Aorta (tissue), 5 donors: ENCODE measurements at regions not wholly inside any gene's neighbourhood (a gene's known extent, or its start where the extent isn't known, plus 50 kb on each side); places are given as distances from the start of the nearest gene placed in this dataset.

ENCODE experiments used
- ATAC-seq: fragments of 200-7000 bp; cut with Tn5 transposase; one replicate; pipeline ENCODE4 v1.9.1; 2022; ENCODE audit warnings: moderate library complexity; ENCODE audit not compliant: low FRiP score
- DNase-seq, 2 donors: peaks; one replicate each; pipeline ENCODE4 v3.0.0-alpha.2; 2020
- H3K27ac ChIP-seq, 2 donors: one replicate each; pipeline ENCODE4 v1.5.1; 2013; ENCODE audit warnings: low read length in 2 of 2, mild to moderate bottlenecking in 2 of 2, moderate library complexity in 2 of 2, control low read depth in 1 of 2, inconsistent platforms in 1 of 2, low read depth in 1 of 2
- H3K27me3 ChIP-seq, 2 donors: one replicate each; pipeline ENCODE4 v1.6.1; 2013; ENCODE audit warnings: control low read depth in 1 of 2, low read length in 1 of 2, mild to moderate bottlenecking in 1 of 2, moderate library complexity in 1 of 2; ENCODE audit not compliant: insufficient read depth in 2 of 2, control insufficient read depth in 1 of 2
- H3K36me3 ChIP-seq, 2 donors: one replicate each; pipeline ENCODE4 v1.6.1; 2013; ENCODE audit warnings: control low read depth in 1 of 2, low read length in 1 of 2, mild to moderate bottlenecking in 1 of 2; ENCODE audit not compliant: insufficient read depth in 2 of 2, control insufficient read depth in 1 of 2
- H3K4me1 ChIP-seq, 2 donors: one replicate each; pipeline ENCODE4 v1.6.1; 2013; ENCODE audit warnings: low read length in 2 of 2, control low read depth in 1 of 2, mild to moderate bottlenecking in 1 of 2, moderate library complexity in 1 of 2; ENCODE audit not compliant: insufficient read depth in 2 of 2, control insufficient read depth in 1 of 2
- H3K4me3 ChIP-seq, 2 donors: one replicate each; pipeline ENCODE4 v1.5.1; 2013; ENCODE audit warnings: low read length in 2 of 2, control low read depth in 1 of 2, mild to moderate bottlenecking in 1 of 2
- H3K9me3 ChIP-seq: one replicate; pipeline ENCODE4 v1.6.1; 2013; ENCODE audit warnings: mild to moderate bottlenecking, low read length; ENCODE audit not compliant: control insufficient read depth
- WGBS, 2 donors: extraction: QIAGEN DNeasy Blood & Tissue Kit; methylation state at CpG; one replicate each; pipeline ENCODE4 v1.1.7; 2013; 5-methylcytosine and 5-hydroxymethylcytosine counted together
- intact Hi-C, 2 donors: fragments of 100-400 bp; cut with DNase I; formaldehyde crosslinking; loops; one replicate each; pipeline versions ENCODE4 v1.14.2 to v1.15.0; 2022
- donor health status: healthy with polysubstance abuse.
- donor health status: Bipolar disorder and iron deficiency.
- donor health status: DM: no; HTN: no; CAD: no.
- donor health status: DM: no; HTN: no; CAD: no.
- donor health status: DM: yes; HTN: yes; CAD: no.

DNA sequence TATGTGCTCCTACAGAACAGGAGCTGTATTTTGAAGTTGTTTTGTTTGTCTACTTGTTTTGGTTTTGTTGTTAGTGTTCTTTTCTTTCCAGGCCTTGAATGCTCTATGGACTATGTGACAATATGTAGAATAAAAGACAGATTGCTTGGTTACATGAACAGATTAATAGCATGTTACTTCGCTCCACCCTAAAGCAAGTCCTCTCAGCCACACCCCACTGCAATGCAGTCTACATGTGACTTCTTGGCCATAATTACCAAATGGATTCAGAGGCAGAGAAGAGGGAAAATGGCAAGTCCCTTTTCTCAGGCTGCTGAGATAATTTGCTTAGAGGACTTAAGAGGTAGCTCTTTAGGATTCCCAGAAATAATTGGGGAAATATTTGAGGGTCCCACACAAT is 123.2 kb upstream of the CYP1B1 start:
- H3K27me3 ChIP-seq: no peaks in the 10 kb centered on the region
- intact Hi-C loops: no loop called here
- ATAC-seq (no peak), DNase-seq (no peak)
- H3K4me1 ChIP-seq: no peaks in the 10 kb centered on the region
- H3K36me3 ChIP-seq: no peaks in the 10 kb centered on the region
- no peaks in the 10 kb centered on the region for H3K9me3 ChIP-seq
- no peak overlapping the region for H3K27ac ChIP-seq
- WGBS, 2 donors: 94 to 100% methylated on average over 1 of the region's 1 CpG
- H3K4me3 ChIP-seq: no peak overlapping the region

DNA sequence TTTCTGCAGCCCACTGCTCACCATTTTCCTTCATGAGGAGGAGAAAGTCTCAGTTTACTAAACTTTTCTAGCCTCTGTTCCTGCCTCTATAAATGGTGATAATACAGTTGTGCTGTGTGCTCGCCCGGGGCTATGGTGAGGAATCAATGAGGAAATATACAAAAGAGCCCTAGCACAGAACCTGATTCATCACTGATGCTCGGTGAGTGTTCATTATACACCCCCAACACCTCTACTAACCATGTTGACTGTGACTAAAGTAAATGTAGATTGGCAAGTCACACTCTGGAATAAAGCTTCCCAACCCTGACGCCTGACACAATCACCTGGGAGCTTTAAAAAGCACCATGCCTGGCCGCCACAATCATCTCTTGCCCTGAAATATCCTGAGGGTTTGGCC is 118.8 kb upstream of the CYP1B1 start:
- no peaks in the 10 kb centered on the region for H3K36me3 ChIP-seq
- DNase-seq: no peak
- no peaks in the 10 kb centered on the region for H3K4me1 ChIP-seq
- H3K4me3 ChIP-seq: no peak overlapping the region
- no peak overlapping the region for H3K27ac ChIP-seq
- no peaks in the 10 kb centered on the region for H3K27me3 ChIP-seq
- intact Hi-C loops: no loop called here
- no peaks in the 10 kb centered on the region for H3K9me3 ChIP-seq
- ATAC-seq: no peak
- 95 to 98% methylated on average over 5 of the region's 5 CpGs for WGBS, 2 donors

DNA sequence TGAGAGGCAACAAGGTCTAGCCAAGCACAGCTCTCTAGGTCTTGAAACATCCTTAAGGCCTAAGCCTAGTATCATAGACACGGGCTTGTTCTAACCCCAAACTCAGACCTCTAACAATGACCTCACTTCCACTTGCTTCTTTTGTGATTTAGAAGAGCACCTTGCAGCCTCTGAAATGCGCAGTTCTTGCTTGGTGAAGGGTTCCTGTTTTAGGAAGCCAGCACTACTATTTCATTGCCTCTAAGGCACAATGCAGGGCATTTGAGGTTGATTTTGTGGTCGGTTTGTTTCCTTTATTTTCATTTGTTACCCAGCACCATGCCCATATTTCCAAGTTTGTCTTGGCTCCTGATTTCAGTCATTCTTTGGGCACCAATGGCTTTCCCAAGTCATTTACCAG is 117.0 kb upstream of the CYP1B1 start:
- peaks cover 0 to 2% of the 10 kb centered on the region in 2 donors for H3K4me1 ChIP-seq
- H3K27ac ChIP-seq: no peak overlapping the region
- no peaks in the 10 kb centered on the region for H3K27me3 ChIP-seq
- WGBS, 2 donors: 59 to 63% methylated on average over 3 of the region's 3 CpGs
- no peak overlapping the region for H3K4me3 ChIP-seq
- intact Hi-C loops: no loop called here
- H3K9me3 ChIP-seq: no peaks in the 10 kb centered on the region
- ATAC-seq: no peak
- DNase-seq: no peak
- H3K36me3 ChIP-seq: no peaks in the 10 kb centered on the region

DNA sequence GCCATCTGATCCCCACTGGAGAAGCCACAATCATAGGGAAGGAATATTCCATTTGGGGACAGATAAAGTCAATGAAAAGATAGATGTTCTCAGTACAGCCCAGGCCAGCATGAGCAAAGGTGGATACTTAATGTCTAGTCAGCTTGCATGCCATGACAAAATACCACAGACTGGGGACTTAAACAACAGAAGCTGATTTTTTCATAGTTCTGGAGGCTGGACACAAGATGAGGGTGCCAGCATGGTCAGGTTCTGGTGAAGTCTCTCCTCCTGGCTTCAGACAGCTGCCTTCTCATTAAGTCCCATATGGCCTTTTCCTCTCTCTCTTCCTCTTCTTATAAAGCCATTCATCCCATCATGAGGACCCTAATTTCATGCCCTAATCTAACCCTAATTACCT is 116.1 kb upstream of the CYP1B1 start:
- DNase-seq (no peak), ATAC-seq (no peak)
- Histone ChIP-seq H3K4me3 (no peak overlapping the region), H3K27me3 (no peaks in the 10 kb centered on the region), H3K27ac (no peak overlapping the region), H3K9me3 (no peaks in the 10 kb centered on the region), H3K4me1 (peaks cover 2% of the 10 kb centered on the region in 2 donors), H3K36me3 (no peaks in the 10 kb centered on the region)
- intact Hi-C loops: no loop called here

DNA sequence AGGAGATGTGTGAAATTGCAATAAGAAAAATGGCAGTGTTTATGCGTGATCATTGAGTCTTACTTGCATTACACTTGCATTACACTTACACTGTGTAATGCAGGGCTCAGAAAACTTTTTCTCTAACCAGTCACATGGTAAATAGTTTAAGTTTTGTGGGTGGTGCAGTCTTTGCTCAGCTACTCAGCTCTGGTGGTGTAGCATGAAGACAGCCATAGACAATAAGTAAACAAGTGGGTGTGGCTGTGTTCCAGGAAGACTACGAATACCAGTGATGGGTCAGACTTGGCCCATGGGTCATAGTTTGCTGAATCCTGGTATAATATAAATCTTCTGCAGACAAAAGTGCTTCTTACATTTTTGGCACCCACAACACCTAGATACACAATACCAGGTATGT is 115.6 kb upstream of the CYP1B1 start:
- ATAC-seq: no peak
- Histone ChIP-seq H3K36me3 (no peaks in the 10 kb centered on the region), H3K27ac (no peak overlapping the region), H3K4me3 (no peak overlapping the region), H3K4me1 (peaks cover 2% of the 10 kb centered on the region in 2 donors), H3K27me3 (no peaks in the 10 kb centered on the region), H3K9me3 (no peaks in the 10 kb centered on the region)
- intact Hi-C loops: no loop called here
- 95% methylated on average over 2 of the region's 2 CpGs for WGBS, 2 donors
- DNase-seq: no peak

DNA sequence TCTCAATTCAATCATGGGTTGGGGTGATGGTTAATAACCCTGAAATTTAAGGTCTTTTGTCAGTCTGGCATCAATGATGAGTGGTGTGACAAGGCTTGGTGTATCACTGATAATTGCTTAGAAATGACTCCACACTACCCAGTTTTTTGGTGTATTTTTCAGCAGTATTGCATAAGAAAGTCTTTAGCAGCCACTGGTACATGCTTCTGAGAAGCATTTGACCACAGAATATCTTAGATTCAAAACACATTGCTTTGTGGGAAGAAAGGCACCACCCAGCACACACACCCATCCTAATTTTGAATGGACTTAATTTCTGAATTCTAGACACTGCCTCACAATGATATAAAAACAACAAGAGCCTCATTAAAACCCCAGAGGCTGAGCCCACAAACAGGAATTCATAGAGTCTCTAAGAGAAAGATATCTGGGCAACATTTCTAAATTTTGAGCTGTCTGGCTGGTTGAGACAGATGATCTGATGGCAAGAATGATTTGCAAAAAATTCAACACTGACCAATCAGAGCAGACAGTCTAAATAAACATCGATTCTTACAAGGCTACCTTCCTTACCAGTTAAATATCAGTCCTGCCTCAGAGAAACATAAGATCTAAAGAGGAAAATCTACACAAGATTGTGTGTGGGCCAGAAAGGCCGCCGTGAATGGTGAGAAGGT is 114.7 kb upstream of the CYP1B1 start:
- Histone ChIP-seq H3K27ac (no peak overlapping the region), H3K27me3 (no peaks in the 10 kb centered on the region), H3K9me3 (no peaks in the 10 kb centered on the region), H3K4me3 (no peak overlapping the region), H3K4me1 (peaks cover 2% of the 10 kb centered on the region in 2 donors), H3K36me3 (no peaks in the 10 kb centered on the region)
- WGBS, 2 donors: 92 to 94% methylated on average over 3 of the region's 3 CpGs
- no peak for DNase-seq
- peak; percentile 65 for ATAC-seq
- intact Hi-C loops: no loop called here

DNA sequence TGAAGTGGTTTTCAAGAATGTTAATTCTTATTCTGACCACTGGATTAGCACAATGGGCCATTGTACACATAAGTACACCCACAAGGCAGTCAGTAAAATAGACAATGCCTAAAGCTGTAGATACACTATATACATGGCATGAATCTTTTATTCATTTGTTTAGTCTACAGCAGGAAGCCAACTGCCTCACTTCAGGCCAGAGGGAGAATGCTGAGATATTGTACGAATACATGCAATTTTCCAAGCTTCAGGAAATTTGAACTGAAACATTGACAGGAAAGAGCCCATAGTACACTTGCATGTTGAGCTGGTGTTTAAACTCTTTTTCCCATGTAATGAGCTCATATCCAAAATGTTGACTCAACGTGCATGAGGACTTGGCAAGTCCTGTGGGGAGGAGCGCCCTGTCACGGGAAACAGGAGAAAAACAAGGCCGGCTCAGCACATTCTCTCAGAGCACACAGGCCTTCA is 111.6 kb upstream of the CYP1B1 start:
- intact Hi-C loops: no loop called here
- 4 to 8% methylated on average over 5 of the region's 5 CpGs for WGBS, 2 donors
- no peak overlapping the region for H3K4me3 ChIP-seq
- H3K9me3 ChIP-seq: no peaks in the 10 kb centered on the region
- ATAC-seq (peak; percentile 83), DNase-seq (peak; percentile 86 to 88)
- H3K27ac ChIP-seq: no peak overlapping the region
- no peaks in the 10 kb centered on the region for H3K27me3 ChIP-seq
- H3K36me3 ChIP-seq: no peaks in the 10 kb centered on the region
- peaks cover 2 to 7% of the 10 kb centered on the region in 2 donors for H3K4me1 ChIP-seq

DNA sequence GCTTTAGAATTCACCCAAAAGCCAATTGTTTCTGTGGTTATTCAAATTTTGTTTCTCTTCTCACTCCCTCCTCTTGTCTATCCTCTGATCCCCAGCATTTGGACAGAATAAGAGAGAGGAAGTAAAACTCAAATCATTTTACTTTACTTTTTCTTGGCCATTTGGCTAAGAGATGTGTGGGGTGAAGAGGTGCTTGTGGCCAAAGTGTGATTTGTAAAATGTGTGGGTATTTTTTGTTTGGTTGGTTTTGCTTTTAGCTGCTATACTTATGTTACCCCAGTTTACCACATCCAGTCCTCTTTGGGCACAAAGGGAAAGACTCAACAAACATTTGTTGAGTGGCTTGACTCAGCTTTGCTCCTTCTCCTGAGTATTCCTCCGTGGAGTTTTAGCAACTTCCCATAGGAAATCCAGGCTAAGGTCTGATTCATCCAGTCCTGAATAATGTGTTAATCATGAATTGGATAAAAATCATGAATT is 109.1 kb upstream of the CYP1B1 start:
- Histone ChIP-seq H3K9me3 (no peaks in the 10 kb centered on the region), H3K27ac (no peak overlapping the region), H3K4me1 (peaks cover 2 to 7% of the 10 kb centered on the region in 2 donors), H3K27me3 (no peaks in the 10 kb centered on the region), H3K4me3 (no peak overlapping the region), H3K36me3 (no peaks in the 10 kb centered on the region)
- 17 to 29% methylated on average over 1 of the region's 1 CpG for WGBS, 2 donors
- ATAC-seq (no peak), DNase-seq (no peak)
- intact Hi-C loops: no loop called here

DNA sequence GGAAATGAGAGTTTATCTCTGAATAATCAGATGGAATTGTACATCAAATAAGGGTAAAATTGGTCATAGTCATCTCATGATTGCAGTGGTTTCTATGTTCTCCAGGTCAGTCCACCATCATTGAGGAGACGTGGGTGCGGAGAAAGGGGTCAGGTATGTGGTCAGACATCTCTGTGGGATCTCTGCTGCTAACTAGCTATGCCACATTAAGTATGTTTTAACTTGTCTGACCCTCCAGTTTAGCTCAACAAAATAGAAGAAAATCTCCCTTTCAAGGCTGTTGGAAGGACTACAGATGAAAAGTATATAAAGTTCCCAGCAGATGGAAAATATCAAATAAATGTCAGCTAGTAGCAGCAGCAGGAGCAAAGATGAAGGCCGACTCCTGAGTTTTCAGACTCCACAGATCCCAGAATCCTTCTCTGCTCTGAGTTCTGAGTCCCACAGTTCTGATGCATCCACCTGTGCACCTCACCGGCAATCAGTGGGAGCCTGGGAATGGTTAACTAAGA is 106.6 kb upstream of the CYP1B1 start:
- no peak for DNase-seq
- Histone ChIP-seq H3K4me1 (peaks cover 0 to 7% of the 10 kb centered on the region in 2 donors), H3K36me3 (no peaks in the 10 kb centered on the region), H3K27me3 (no peaks in the 10 kb centered on the region), H3K27ac (no peak overlapping the region), H3K4me3 (no peak overlapping the region), H3K9me3 (no peaks in the 10 kb centered on the region)
- intact Hi-C loops: no loop called here
- no peak for ATAC-seq
- 95 to 96% methylated on average over 4 of the region's 4 CpGs for WGBS, 2 donors
